ENCODE measurements at regions not wholly inside any gene's neighbourhood (a gene's known extent, or its start where the extent isn't known, plus 50 kb on each side); places are given as distances from the start of the nearest gene placed in this dataset.
"Not testable (repeated sequence)": the region's sequence is repeated elsewhere in the genome, so short reads cannot be mapped to it uniquely, and the experiment has no call there.

GRCh38 chr14:27863166-27863565 lies 903.4 kb upstream of the FOXG1 start:
- 78 to 79% methylated on average over 8 of the region's 8 CpGs for WGBS, 2 donors
- H3K4me3 ChIP-seq (replicated peaks in 1 of 3), result no peak overlapping the region
- intact Hi-C loops (cut with DNase I), result no loop called here
- H3K36me3 ChIP-seq, result no peaks in the 10 kb centered on the region
- H3K27me3 ChIP-seq, result no peaks in the 10 kb centered on the region
- no peaks in the 10 kb centered on the region for H3K9me3 ChIP-seq
- H3K4me1 ChIP-seq, result no peaks in the 10 kb centered on the region
- no peak overlapping the region for H3K27ac ChIP-seq
- DNase-seq, result no peak
- TF ChIP-seq CTCF (IDR thresholded peaks at IDR 0.05), result no peak
- TF ChIP-seq POLR2A (IDR thresholded peaks at IDR 0.05), result no peak

GRCh38 chr14:27881063-27881462 lies 885.5 kb upstream of the FOXG1 start:
- no peak overlapping the region for H3K27ac ChIP-seq
- H3K27me3 ChIP-seq, result no peaks in the 10 kb centered on the region
- intact Hi-C loops (cut with DNase I), result no loop called here
- no peaks in the 10 kb centered on the region for H3K36me3 ChIP-seq
- TF ChIP-seq CTCF (IDR thresholded peaks at IDR 0.05) (no peak), POLR2A (IDR thresholded peaks at IDR 0.05) (no peak)
- H3K4me3 ChIP-seq (replicated peaks in 1 of 3), result no peak overlapping the region
- no peaks in the 10 kb centered on the region for H3K4me1 ChIP-seq
- H3K9me3 ChIP-seq, result no peaks in the 10 kb centered on the region
- DNase-seq, result no peak

GRCh38 chr14:27881646-27882045 lies 884.9 kb upstream of the FOXG1 start:
- Histone ChIP-seq H3K9me3 (no peaks in the 10 kb centered on the region), H3K27ac (no peak overlapping the region), H3K27me3 (no peaks in the 10 kb centered on the region), H3K36me3 (no peaks in the 10 kb centered on the region), H3K4me3 (replicated peaks in 1 of 3) (no peak overlapping the region), H3K4me1 (no peaks in the 10 kb centered on the region)
- DNase-seq, result no peak
- intact Hi-C loops (cut with DNase I), result no loop called here
- TF ChIP-seq POLR2A (IDR thresholded peaks at IDR 0.05) (no peak), CTCF (IDR thresholded peaks at IDR 0.05) (no peak)
- 54 to 61% methylated on average over 4 of the region's 4 CpGs for WGBS, 2 donors

GRCh38 chr14:27886256-27886655 lies 880.3 kb upstream of the FOXG1 start:
- Histone ChIP-seq H3K27me3 (no peaks in the 10 kb centered on the region), H3K27ac (no peak overlapping the region), H3K4me3 (replicated peaks in 1 of 3) (no peak overlapping the region), H3K4me1 (no peaks in the 10 kb centered on the region), H3K9me3 (no peaks in the 10 kb centered on the region), H3K36me3 (no peaks in the 10 kb centered on the region)
- DNase-seq, result no peak
- TF ChIP-seq POLR2A (IDR thresholded peaks at IDR 0.05) (no peak), CTCF (IDR thresholded peaks at IDR 0.05) (no peak)
- 82 to 87% methylated on average over 1 of the region's 1 CpG for WGBS, 2 donors
- intact Hi-C loops (cut with DNase I), result no loop called here

GRCh38 chr14:27890259-27890658 lies 876.3 kb upstream of the FOXG1 start:
- DNase-seq, result no peak
- H3K4me1 ChIP-seq, result no peaks in the 10 kb centered on the region
- no peak overlapping the region for H3K27ac ChIP-seq
- TF ChIP-seq CTCF (IDR thresholded peaks at IDR 0.05) (no peak), POLR2A (IDR thresholded peaks at IDR 0.05) (no peak)
- no peaks in the 10 kb centered on the region for H3K9me3 ChIP-seq
- H3K4me3 ChIP-seq (replicated peaks in 1 of 3), result no peak overlapping the region
- 81 to 86% methylated on average over 3 of the region's 3 CpGs for WGBS, 2 donors
- intact Hi-C loops (cut with DNase I), result no loop called here
- no peaks in the 10 kb centered on the region for H3K36me3 ChIP-seq
- H3K27me3 ChIP-seq, result no peaks in the 10 kb centered on the region

GRCh38 chr14:27908484-27908883 lies 858.1 kb upstream of the FOXG1 start:
- DNase-seq; H3K36me3 ChIP-seq; H3K4me1 ChIP-seq; H3K27ac ChIP-seq; H3K27me3 ChIP-seq; H3K9me3 ChIP-seq; intact Hi-C loops (cut with DNase I); H3K4me3 ChIP-seq (replicated peaks in 1 of 3): not testable (repeated sequence)
- whole genome bisulfite sequencing, 2 donors, result 85 to 92% methylated on average over 1 of the region's 1 CpG

Measured in thyroid gland (tissue), 4 donors.